ENCODE measurements at regions not wholly inside any gene's neighbourhood (a gene's known extent, or its start where the extent isn't known, plus 50 kb on each side); places are given as distances from the start of the nearest gene placed in this dataset.

DNA sequence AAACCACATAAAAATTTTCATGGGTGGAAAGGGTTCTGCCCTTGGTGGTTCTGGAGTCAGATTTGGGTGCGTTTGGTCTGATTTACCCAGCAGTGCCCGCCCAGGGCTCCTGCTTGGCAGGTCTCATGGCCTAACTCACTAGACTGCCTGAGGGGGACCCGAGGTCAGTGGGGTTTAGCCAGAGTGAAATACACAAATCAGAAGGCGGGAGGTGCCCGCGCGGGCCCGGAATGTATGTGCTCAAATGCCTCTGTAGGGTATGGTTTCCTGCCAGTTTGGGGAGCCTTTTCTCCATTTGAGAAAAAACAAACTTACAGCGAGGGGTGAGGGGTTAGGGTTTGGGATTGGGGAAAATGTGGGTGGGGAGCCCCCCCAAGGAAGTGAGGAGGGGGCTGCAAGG lies 70.9 kb upstream of the POLG start:
- TF ChIP-seq, protein P1, sequence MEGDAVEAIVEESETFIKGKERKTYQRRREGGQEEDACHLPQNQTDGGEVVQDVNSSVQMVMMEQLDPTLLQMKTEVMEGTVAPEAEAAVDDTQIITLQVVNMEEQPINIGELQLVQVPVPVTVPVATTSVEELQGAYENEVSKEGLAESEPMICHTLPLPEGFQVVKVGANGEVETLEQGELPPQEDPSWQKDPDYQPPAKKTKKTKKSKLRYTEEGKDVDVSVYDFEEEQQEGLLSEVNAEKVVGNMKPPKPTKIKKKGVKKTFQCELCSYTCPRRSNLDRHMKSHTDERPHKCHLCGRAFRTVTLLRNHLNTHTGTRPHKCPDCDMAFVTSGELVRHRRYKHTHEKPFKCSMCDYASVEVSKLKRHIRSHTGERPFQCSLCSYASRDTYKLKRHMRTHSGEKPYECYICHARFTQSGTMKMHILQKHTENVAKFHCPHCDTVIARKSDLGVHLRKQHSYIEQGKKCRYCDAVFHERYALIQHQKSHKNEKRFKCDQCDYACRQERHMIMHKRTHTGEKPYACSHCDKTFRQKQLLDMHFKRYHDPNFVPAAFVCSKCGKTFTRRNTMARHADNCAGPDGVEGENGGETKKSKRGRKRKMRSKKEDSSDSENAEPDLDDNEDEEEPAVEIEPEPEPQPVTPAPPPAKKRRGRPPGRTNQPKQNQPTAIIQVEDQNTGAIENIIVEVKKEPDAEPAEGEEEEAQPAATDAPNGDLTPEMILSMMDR (conservative IDR thresholded peaks at IDR 0.05; ENCODE audit: low read depth, low read length): no peak
- no peak for DNase-seq (ENCODE audit: low read depth)

DNA sequence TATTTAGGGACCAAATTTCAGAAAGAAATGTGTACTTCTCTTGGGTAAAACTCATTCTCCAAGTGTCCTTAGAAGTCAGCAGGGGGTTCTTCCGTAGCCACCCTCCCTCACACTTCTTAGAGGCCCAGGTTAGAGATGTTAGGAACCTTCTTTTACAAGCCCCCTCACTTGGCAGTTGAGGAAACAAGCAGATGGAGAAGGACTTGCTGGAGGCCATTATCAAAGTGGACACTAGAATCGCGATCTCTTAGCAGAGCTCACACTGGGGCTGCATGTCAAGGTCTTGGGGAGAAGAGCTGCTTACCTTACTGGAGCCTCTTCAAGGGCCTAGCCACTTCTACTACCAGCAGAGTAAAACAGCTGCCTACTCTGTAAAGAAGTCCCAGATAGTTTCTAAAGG lies 69.4 kb upstream of the POLG start:
- DNase-seq (ENCODE audit: low read depth): no peak
- no peak overlapping the region for H3K4me3 ChIP-seq (ENCODE audit: low read depth, low read length)
- TF ChIP-seq, protein P1 (conservative IDR thresholded peaks at IDR 0.05; ENCODE audit: low read depth, low read length): no peak

More for the DNA sequence above, 70.9 kb upstream of the POLG start:
- no peak overlapping the region for H3K4me3 ChIP-seq (ENCODE audit: low read depth, low read length)

DNA sequence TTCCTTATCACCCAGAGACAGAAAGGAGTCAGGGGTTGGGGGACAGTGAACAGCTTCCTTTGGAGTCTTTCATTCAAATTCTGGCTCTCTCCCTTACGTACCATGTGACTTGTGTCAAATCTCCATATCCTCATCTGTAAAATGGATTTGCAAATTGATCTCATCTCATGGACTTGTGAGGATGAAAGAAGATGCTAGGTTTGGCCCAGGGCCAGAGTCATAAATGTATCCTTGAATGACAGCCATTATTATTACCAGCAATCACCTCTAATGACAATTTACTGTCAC lies 67.8 kb upstream of the POLG start:
- no peak overlapping the region for H3K4me3 ChIP-seq (ENCODE audit: low read depth, low read length)
- no peak for DNase-seq (ENCODE audit: low read depth)
- TF ChIP-seq, protein P1 (conservative IDR thresholded peaks at IDR 0.05; ENCODE audit: low read depth, low read length): no peak

DNA sequence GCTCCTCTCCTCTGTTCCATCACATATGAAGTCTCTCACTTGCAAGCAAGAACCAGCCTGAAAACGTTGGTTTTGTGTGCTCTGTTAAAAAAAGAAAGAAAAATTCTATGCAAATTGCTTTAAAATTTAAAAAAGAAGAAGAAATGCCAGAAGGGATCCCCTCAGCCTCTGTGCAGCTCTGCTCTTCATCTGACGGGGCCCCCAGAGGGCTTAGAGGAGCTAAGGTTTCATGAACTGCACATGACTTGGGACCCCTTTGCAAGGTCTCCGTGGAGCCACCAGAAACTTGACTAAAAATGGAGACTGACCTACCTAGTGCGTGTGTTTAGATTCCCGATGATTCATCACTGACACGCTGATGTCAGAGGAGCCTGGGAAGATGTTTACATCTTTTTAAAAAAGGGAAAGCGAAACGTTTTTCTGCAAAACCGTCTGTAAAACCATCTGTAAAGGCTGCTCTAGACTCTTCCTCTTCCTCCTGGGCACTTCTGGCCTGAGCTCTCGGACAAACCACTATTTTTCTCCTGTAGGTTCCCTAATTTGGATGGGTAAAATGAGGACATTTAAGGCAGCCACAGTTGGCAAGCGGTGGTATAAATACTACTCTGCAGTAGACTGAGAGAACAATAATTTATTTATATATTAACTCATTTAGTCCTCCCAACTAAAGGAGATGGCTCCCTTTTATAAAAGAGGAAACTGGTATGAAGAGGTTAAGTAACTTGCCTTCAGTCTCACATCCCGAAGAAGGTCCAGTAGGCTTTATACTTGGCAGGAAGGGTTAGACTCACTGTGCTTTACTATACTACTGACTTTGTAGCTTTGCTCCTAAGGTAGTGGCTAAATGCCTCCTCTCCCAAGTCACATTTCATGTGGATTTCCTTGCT lies 67.2 kb upstream of the POLG start:
- DNase-seq (ENCODE audit: low read depth): no peak
- TF ChIP-seq, protein P1 (conservative IDR thresholded peaks at IDR 0.05; ENCODE audit: low read depth, low read length): no peak
- H3K4me3 ChIP-seq (ENCODE audit: low read depth, low read length): no peak overlapping the region

DNA sequence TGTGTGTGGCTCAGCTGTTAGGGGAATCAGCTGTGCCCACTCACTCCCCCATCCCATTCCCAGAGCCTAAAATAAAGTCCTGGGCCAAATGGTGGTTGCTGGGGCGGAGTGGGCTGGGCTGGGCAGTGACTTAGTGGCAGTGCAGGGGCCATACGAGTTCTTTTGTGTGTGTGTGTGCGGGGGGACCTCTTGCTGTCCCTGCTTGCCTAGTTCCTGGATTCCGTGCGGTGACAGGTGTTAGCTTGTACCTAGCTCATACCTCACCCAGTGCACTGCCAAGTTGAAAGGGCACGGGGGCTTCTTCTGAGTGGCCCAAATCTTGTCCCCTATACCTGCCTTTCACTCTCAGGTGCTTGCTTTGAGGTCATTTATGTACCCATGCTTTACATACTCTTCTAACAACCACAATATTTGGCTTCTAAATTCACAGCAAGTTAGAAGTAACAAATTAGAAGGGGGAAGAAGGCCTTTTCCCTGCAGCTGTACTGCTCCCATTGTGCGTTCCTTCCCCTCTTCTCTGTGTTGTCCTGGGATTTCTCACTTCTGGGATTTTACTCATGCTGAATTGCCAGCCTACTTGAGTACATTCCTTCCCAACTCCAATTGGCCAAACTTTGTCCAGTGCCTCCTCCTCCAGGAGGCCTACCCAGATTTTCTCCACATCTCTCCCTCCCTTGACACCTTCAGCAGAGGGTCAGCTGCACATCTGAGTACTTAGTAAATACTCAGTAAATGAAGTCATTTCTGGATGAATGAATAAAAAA lies 66.3 kb upstream of the POLG start:
- TF ChIP-seq, protein P1 (conservative IDR thresholded peaks at IDR 0.05; ENCODE audit: low read depth, low read length): no peak
- DNase-seq (ENCODE audit: low read depth): no peak
- H3K4me3 ChIP-seq (ENCODE audit: low read depth, low read length): no peak overlapping the region

DNA sequence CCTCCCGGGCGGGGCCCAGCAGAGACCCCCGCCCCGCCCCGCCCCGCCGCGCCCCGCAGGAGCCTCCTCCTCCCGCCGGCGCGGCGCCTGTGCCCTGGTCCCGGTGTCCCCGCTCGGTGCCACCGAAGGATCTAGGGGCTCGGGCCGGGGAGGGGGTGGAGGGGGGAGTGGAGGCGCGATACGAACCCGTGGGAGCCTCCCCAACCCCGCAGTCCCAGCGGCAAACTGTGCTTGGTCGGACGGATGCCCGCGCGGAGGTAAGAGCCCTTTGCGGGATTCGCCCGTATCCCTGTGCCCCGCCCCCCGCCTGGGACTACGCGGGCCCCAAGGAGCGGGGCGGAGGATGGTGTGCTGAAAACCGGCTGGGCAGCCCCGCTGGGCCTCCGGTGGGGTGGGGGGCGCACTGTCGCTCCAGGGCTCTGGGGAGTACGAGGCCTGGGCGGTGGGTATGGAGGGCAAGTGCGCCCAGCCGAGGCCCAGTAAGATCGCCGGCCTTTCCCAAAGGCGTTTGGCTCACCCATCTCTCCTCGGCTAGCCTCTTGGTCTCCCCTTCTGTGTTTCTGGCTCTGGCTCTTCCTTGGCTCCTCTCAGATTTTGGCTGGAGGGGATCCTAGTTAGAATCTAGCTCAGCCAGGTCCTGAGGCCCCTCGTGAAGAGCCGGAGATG lies 65.6 kb upstream of the POLG start:
- H3K4me3 ChIP-seq (ENCODE audit: low read depth, low read length): no peak overlapping the region
- DNase-seq (ENCODE audit: low read depth): no peak
- TF ChIP-seq, protein P1 (conservative IDR thresholded peaks at IDR 0.05; ENCODE audit: low read depth, low read length): no peak

Measured in epithelial cell of proximal tubule (primary cell).